Right lobe of liver (tissue), 4 donors: ENCODE measurements at regions not wholly inside any gene's neighbourhood (a gene's known extent, or its start where the extent isn't known, plus 50 kb on each side); places are given as distances from the start of the nearest gene placed in this dataset.

ENCODE experiments used
- CTCF ChIP-seq, 4 donors: fragments of 200-600 bp in 3 of 4; fragments of 450-650 bp in 1 of 4; IDR thresholded peaks; one replicate each; pipeline versions ENCODE4 v1.5.1 to v1.8.0; 2016 to 2022; ENCODE audit warnings: antibody characterized with exemption in 4 of 4, mild to moderate bottlenecking in 2 of 4
- POLR2A ChIP-seq: fragments of 450-650 bp; IDR thresholded peaks from one replicate; pipeline ENCODE4 v1.6.1; 2017; ENCODE audit warnings: antibody characterized with exemption, mild to moderate bottlenecking
- donor health status: DM: no; HTN: no; CAD: no.
- donor health status: DM: no; HTN: no; CAD: no.
- donor health status: DM: no; HTN: yes; CAD: no.

- TF ChIP-seq POLR2A (no peak), CTCF (IDR thresholded peaks at IDR 0.05) (no peak)
These were observed 137.8 kb upstream of the CIBAR2 start for GRCh38 chr16:85250147-85250463.
